H1 (cell line): ENCODE measurements at regions not wholly inside any gene's neighbourhood (a gene's known extent, or its start where the extent isn't known, plus 50 kb on each side); places are given as distances from the start of the nearest gene placed in this dataset.

ENCODE experiments used
- CTCF ChIA-PET: fragments of 300-600 bp; sonication (Branson Sonifier 250); formaldehyde crosslinking; loops from one replicate; lab custom pipeline; 2021; ENCODE audit not compliant: partially characterized antibody; lab: Charles Lee
- POLR2A ChIA-PET: fragments of 300-600 bp; sonication (Branson Sonifier 250); formaldehyde crosslinking; loops from one replicate; lab custom pipeline; 2021; ENCODE audit warnings: inconsistent platforms; ENCODE audit not compliant: partially characterized antibody; lab: Charles Lee
- DNase-seq, 2 experiments: peaks; one replicate each; pipeline versions ENCODE4 v3.0.0 to v3.0.0-alpha.2; 2010 to 2022; ENCODE audit warnings: low spot score in 2 of 2, low read depth in 1 of 2, mixed read lengths in 1 of 2
- FAIRE-seq: peaks from 2 replicates; lab custom pipeline; 2011; peaks lifted over from hg19 to GRCh38; lab: Jason Lieb, UNC
- H2AFZ ChIP-seq: 2 replicates; pipeline ENCODE4 v1.8.1; 2012; ENCODE audit warnings: low read length, inconsistent platforms
- H2AK5ac ChIP-seq: 2 replicates; pipeline ENCODE4 v1.6.1; 2013; ENCODE audit warnings: low read depth, low read length
- H2BK120ac ChIP-seq: replicated peaks from 2 replicates; pipeline ENCODE3; 2013; ENCODE audit warnings: low read depth, low read length, inconsistent platforms
- H2BK12ac ChIP-seq: 2 replicates; pipeline ENCODE4 v1.6.1; 2013; ENCODE audit warnings: low read depth, low read length
- H2BK15ac ChIP-seq: 2 replicates; pipeline ENCODE4 v1.6.1; 2013; ENCODE audit warnings: low read length
- H2BK20ac ChIP-seq: 2 replicates; pipeline ENCODE4 v1.6.1; 2013; ENCODE audit warnings: low read length
- H2BK5ac ChIP-seq: 2 replicates; pipeline ENCODE4 v1.6.1; 2013; ENCODE audit warnings: low read depth, low read length
- H3K14ac ChIP-seq: 2 replicates; pipeline ENCODE4 v1.6.1; 2013; ENCODE audit warnings: inconsistent platforms; ENCODE audit not compliant: insufficient read length
- H3K18ac ChIP-seq: 2 replicates; pipeline ENCODE4 v1.6.1; 2013; ENCODE audit warnings: low read length; ENCODE audit errors: extremely low read depth
- H3K23ac ChIP-seq: 2 replicates; pipeline ENCODE4 v1.6.1; 2013; ENCODE audit warnings: inconsistent platforms; ENCODE audit not compliant: insufficient read length
- H3K23me2 ChIP-seq: 2 replicates; pipeline ENCODE4 v1.6.1; 2013; ENCODE audit warnings: low read depth, low read length
- H3K27ac ChIP-seq: 2 replicates; pipeline ENCODE4 v1.6.1; 2011; ENCODE audit warnings: low read depth, low read length, inconsistent platforms
- H3K27me3 ChIP-seq, 4 experiments: replicated peaks in 1 of 4; 1 replicate in 1 of 4; 2 replicates in 3 of 4; pipeline versions ENCODE4 v1.6.1 to v1.8.1; 2011 to 2013; ENCODE audit warnings: low read length in 3 of 4, mild to moderate bottlenecking in 3 of 4, inconsistent platforms in 2 of 4, mixed read lengths in 2 of 4, moderate library complexity in 1 of 4; ENCODE audit not compliant: control insufficient read depth in 3 of 4, insufficient read depth in 3 of 4; ENCODE audit errors: extremely low read depth in 1 of 4
- H3K36me3 ChIP-seq, 4 experiments: 2 replicates each; pipeline versions ENCODE4 v1.6.1 to v1.8.1; 2011 to 2013; ENCODE audit warnings: mild to moderate bottlenecking in 4 of 4, low read length in 3 of 4, moderate library complexity in 2 of 4, control low read depth in 1 of 4, inconsistent platforms in 1 of 4; ENCODE audit not compliant: insufficient read depth in 4 of 4, control insufficient read depth in 2 of 4
- H3K4ac ChIP-seq: replicated peaks from 2 replicates; pipeline ENCODE3; 2013; ENCODE audit warnings: low read length, low read depth, mixed read lengths, inconsistent platforms; ENCODE audit not compliant: insufficient read length
- H3K4me1 ChIP-seq, 4 experiments: replicated peaks in 1 of 4; 1 replicate in 1 of 4; 2 replicates in 3 of 4; pipeline versions ENCODE4 v1.6.1 to v1.8.1; 2011 to 2013; ENCODE audit warnings: low read length in 3 of 4, inconsistent platforms in 2 of 4, mixed read lengths in 1 of 4; ENCODE audit not compliant: insufficient read depth in 4 of 4, control insufficient read depth in 3 of 4
- H3K4me2 ChIP-seq, 2 experiments: 2 replicates each; pipeline versions ENCODE4 v1.6.1 to v1.8.1; 2011 to 2013; ENCODE audit warnings: low read depth in 2 of 2, low read length in 2 of 2, control low read depth in 1 of 2, inconsistent platforms in 1 of 2, mild to moderate bottlenecking in 1 of 2; ENCODE audit not compliant: insufficient read depth in 1 of 2
- H3K4me3 ChIP-seq, 4 experiments: fragments of 200-600, 300-600 bp in 1 of 4; sonication (generic), shearing (Covaris generic), sonication (Bioruptor Twin) in 1 of 4; 2 replicates each; pipeline versions ENCODE4 v1.5.1 to v1.8.1; 2011 to 2016; ENCODE audit warnings: low read length in 4 of 4, low read depth in 3 of 4, control low read depth in 2 of 4, inconsistent platforms in 2 of 4, mild to moderate bottlenecking in 2 of 4, mixed read lengths in 1 of 4, moderate library complexity in 1 of 4; ENCODE audit not compliant: insufficient read depth in 2 of 4; ENCODE audit errors: extremely low read depth in 1 of 4
- H3K56ac ChIP-seq: replicated peaks from 2 replicates; pipeline ENCODE3; 2013; ENCODE audit warnings: low read depth, mild to moderate bottlenecking, mixed read lengths, low read length, inconsistent platforms; ENCODE audit not compliant: insufficient read length
- H3K79me1 ChIP-seq: 2 replicates; pipeline ENCODE4 v1.6.1; 2013; ENCODE audit warnings: low read depth, low read length, control low read depth
- H3K79me2 ChIP-seq, 2 experiments: 2 replicates each; pipeline versions ENCODE4 v1.6.1 to v1.8.1; 2012 to 2013; ENCODE audit warnings: low read length in 2 of 2, mild to moderate bottlenecking in 2 of 2, inconsistent platforms in 1 of 2; ENCODE audit not compliant: insufficient read depth in 2 of 2, control insufficient read depth in 1 of 2
- H3K9ac ChIP-seq, 4 experiments: replicated peaks in 1 of 4; 1 replicate in 1 of 4; 2 replicates in 3 of 4; pipeline versions ENCODE4 v1.6.1 to v1.8.1; 2011 to 2013; ENCODE audit warnings: low read depth in 3 of 4, low read length in 3 of 4, control low read depth in 2 of 4, mild to moderate bottlenecking in 2 of 4, moderate library complexity in 2 of 4, inconsistent platforms in 1 of 4; ENCODE audit errors: extremely low read depth in 1 of 4
- H3K9me3 ChIP-seq, 2 experiments: 2 replicates each; pipeline versions ENCODE4 v1.6.1 to v1.8.1; 2012 to 2013; ENCODE audit warnings: mild to moderate bottlenecking in 2 of 2, moderate library complexity in 2 of 2, control low read depth in 1 of 2, inconsistent platforms in 1 of 2, low read depth in 1 of 2, low read length in 1 of 2, mixed read lengths in 1 of 2; ENCODE audit not compliant: insufficient read depth in 2 of 2
- H4K20me1 ChIP-seq, 2 experiments: replicated peaks in 1 of 2; 2 replicates each; pipeline versions ENCODE3 to v1.8.1; 2011 to 2013; ENCODE audit warnings: inconsistent platforms in 2 of 2, low read length in 2 of 2, mild to moderate bottlenecking in 1 of 2; ENCODE audit not compliant: insufficient read depth in 2 of 2, control insufficient read depth in 1 of 2
- H4K5ac ChIP-seq: 2 replicates; pipeline ENCODE4 v1.6.1; 2013; ENCODE audit warnings: low read length, low read depth, mixed read lengths, inconsistent platforms; ENCODE audit not compliant: insufficient read length
- H4K8ac ChIP-seq: 2 replicates; pipeline ENCODE4 v1.8.0; 2013; ENCODE audit warnings: mild to moderate bottlenecking, moderate library complexity, low read length, inconsistent platforms; ENCODE audit not compliant: insufficient read depth; ENCODE audit errors: extremely low read depth
- H4K91ac ChIP-seq: replicated peaks from 2 replicates; pipeline ENCODE3; 2013; ENCODE audit warnings: low read length, mixed read lengths, inconsistent platforms; ENCODE audit not compliant: insufficient read length
- GABPA ChIP-seq: IDR thresholded peaks from 2 replicates; pipeline ENCODE4 v1.6.1; 2011; ENCODE audit warnings: mild to moderate bottlenecking, low read length, moderate library complexity, borderline replicate concordance; ENCODE audit not compliant: insufficient read depth
- SAP30 ChIP-seq: fragments of 300-600 bp; sonication (generic); IDR thresholded peaks from 2 replicates; pipeline ENCODE4 v1.7.1; 2012; ENCODE audit warnings: low read length, moderate library complexity, mild to moderate bottlenecking, inconsistent platforms; ENCODE audit not compliant: insufficient read depth, insufficient replicate concordance
- TCF12 ChIP-seq: IDR thresholded peaks from 2 replicates; pipeline ENCODE4 v1.6.1; 2011; ENCODE audit warnings: low read depth, mild to moderate bottlenecking, low read length
- WGBS, 2 experiments: shearing (Covaris generic) in 1 of 2; methylation state at CpG; one replicate each; pipeline versions ENCODE4 v1.1.6 to v1.1.7; 2013 to 2015; ENCODE audit warnings: low lambda C conversion rate in 2 of 2, mixed read lengths in 2 of 2, inconsistent platforms in 1 of 2, low coverage in 1 of 2, missing lambda C conversion rate in 1 of 2; ENCODE audit not compliant: insufficient replicate concordance in 2 of 2, insufficient coverage in 1 of 2, insufficient read length in 1 of 2; ENCODE audit errors: extremely low coverage in 1 of 2, missing lambda C conversion rate in 1 of 2; 5-methylcytosine and 5-hydroxymethylcytosine counted together

GRCh38 chr1:38558500-38559445 is 300.8 kb downstream of the RRAGC start:
- Histone ChIP-seq H2AFZ (peak overlapping the region; percentile 99), H4K8ac (peak overlapping the region; percentile 81)
- FAIRE-seq: no peak
- no peak for TF ChIP-seq TCF12
- no peak for TF ChIP-seq SAP30
- no peak for TF ChIP-seq GABPA

More at GRCh38 chr1:38558500-38559445, 300.8 kb downstream of the RRAGC start:
- peak overlapping the region; percentile 51; the same call in 1 of the 2 replicates for H2BK20ac ChIP-seq
- peak overlapping the region; percentile 36 for H3K18ac ChIP-seq
- DNase-seq: peak in 1 of 2 experiments; percentile 75
- H2AK5ac ChIP-seq: no peak overlapping the region
- peaks cover 0 to 10% (median 8%) of the 10 kb centered on the region in 4 experiments; a peak in 4 of 7 replicates for H3K27me3 ChIP-seq
- peak overlapping the region; percentile 47 for H2BK120ac ChIP-seq
- peak overlapping the region in 1 of 4 experiments; percentile 29; a peak in 2 of 7 replicates for H3K9ac ChIP-seq
- no peak overlapping the region for H4K5ac ChIP-seq
- H2BK5ac ChIP-seq: peak overlapping the region; percentile 80; the same call in 1 of the 2 replicates
- no peak overlapping the region for H3K23ac ChIP-seq
- no peaks in the 10 kb centered on the region for H3K79me2 ChIP-seq
- no peaks in the 10 kb centered on the region for H3K9me3 ChIP-seq
- H3K4me3 ChIP-seq: peak overlapping the region; percentile 29 to 50 (median 36); a peak in 7 of 8 replicates
- peaks cover 14 to 22% (median 16%) of the 10 kb centered on the region in 4 experiments for H3K4me1 ChIP-seq
- WGBS, 2 experiments: 18% methylated on average over 23 of the region's 23 CpGs; no CpG with 5 or more reads in 1 of the 2 experiments
- no peak overlapping the region for H3K27ac ChIP-seq
- peak overlapping the region; percentile 64 to 85 for H3K4me2 ChIP-seq
- H3K14ac ChIP-seq: peak overlapping the region; percentile 6
- no peak overlapping the region for H3K56ac ChIP-seq
- H3K36me3 ChIP-seq: no peaks in the 10 kb centered on the region
- H3K4ac ChIP-seq: no peak overlapping the region
- H3K23me2 ChIP-seq: peaks cover 8% of the 10 kb centered on the region; the same call in 1 of the 2 replicates
- H4K20me1 ChIP-seq: no peaks in the 10 kb centered on the region
- CTCF ChIA-PET: interaction anchor here (0.6 to 2.5 kb wide), 8 partner anchors 11 to 496 kb away, joined by 3 to 12 read pairs (median 4); no protein-coding TSS in a partner anchor
- POLR2A ChIA-PET: interaction anchor here (0.6 to 1.4 kb wide), 6 partner anchors 12 to 593 kb away, joined by 3 to 6 read pairs (median 3); no protein-coding TSS in a partner anchor
- no peaks in the 10 kb centered on the region for H3K79me1 ChIP-seq
- H2BK15ac ChIP-seq: peak overlapping the region; percentile 55; the same call in 1 of the 2 replicates
- peak overlapping the region; percentile 94 for H4K91ac ChIP-seq
- peak overlapping the region; percentile 28; the same call in 1 of the 2 replicates for H2BK12ac ChIP-seq
